NOMO-1 treated with dmso at 0.1 percent for 144 hours (cell line): ENCODE measurements at regions not wholly inside any gene's neighbourhood (a gene's known extent, or its start where the extent isn't known, plus 50 kb on each side); places are given as distances from the start of the nearest gene placed in this dataset.

Source experiments
- DNase-seq: peaks from one replicate; lab custom pipeline; 2025; ENCODE audit not compliant: unreplicated experiment; lab: John Stamatoyannopoulos, UW

- DNase-seq: no peak
Measured at GRCh38 chr6:143621876-143622605, 55.7 kb upstream of the PHACTR2 start.

GRCh38 chr6:143621159-143621873 is 56.4 kb upstream of the PHACTR2 start:
- no peak for DNase-seq

DNA sequence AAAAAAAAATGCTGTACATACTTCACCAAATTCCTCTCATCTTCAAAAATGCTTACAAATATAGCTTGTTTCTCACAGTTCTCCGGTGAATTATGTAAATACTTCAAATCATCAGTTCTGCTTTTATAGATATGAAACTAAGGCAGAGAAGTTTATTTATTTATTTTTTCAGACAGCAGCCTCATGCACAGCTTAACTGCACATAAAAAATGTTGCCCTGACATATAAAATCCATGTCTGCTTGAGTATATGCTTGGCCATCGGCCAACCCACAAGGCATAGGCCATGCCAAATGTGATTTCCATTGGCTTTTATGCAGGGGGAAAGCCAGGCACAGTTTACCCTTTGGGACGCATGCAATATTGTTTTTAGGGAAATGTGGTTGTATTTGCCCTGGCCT is 57.3 kb upstream of the PHACTR2 start:
- no peak for DNase-seq

DNA sequence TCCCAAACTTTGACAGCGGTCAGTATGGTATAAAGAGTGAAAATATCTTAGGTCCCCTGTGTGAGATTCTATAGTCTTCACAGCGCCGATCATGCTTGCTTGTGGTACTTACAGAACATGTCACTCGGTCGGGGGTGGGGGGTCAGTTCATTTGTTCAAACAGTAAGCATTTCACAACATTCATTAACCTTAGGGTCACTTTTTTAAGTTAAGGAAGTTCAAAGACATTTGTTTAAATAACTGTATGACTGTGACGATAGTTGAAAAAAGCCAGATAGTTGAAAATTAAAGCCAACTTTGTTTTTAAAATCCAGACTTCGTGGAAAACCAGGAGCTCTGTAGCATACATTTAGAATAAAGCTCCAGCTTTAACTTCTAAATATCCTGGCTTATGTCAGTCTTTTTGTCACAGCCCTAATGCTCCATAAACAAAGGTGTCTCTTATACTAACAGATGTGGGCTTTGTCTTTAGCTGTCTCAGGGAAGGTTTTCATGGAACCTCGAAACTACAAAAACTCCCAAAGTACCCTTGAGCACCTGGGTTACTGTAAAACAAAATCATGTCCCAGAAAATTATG is 57.9 kb upstream of the PHACTR2 start:
- DNase-seq: no peak

DNA sequence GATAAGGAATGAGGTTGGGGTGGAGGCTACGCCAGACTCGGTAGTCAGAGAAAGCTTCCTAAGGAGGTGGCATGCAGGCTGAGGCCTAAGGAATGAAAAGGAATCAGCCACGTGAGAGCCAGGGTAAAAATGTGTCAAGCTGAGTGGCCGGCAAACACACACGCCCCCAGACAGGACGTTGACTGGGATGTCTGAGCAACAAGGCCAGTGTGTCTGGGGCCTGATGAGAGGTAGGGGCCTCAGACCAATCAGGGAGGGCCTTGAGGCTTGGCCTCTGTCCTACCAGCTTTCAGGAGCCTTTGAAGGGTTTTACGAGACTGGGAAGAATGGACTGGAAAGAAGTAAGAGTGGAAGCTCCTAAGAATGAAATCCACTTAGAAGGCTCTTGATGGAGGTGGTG is 61.0 kb upstream of the PHACTR2 start:
- no peak for DNase-seq

DNA sequence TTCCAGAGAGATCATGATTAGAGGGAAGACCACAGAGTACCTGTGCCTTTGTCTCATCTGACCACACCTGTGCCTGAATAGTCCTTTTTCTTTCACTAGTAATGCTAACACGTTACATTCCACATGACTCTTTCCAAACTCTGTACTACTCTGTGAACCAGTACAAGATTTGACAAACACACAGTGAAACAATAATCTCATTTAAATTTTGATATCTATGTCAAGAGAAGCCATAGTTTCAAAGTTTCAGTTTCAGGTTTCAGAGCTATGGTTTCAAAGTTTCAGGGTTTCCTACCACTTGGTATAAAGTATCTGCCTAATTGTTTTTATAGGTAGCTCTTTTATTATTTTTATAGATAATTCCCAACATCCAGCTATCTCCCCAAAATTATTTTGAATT is 62.0 kb upstream of the PHACTR2 start:
- DNase-seq: no peak

DNA sequence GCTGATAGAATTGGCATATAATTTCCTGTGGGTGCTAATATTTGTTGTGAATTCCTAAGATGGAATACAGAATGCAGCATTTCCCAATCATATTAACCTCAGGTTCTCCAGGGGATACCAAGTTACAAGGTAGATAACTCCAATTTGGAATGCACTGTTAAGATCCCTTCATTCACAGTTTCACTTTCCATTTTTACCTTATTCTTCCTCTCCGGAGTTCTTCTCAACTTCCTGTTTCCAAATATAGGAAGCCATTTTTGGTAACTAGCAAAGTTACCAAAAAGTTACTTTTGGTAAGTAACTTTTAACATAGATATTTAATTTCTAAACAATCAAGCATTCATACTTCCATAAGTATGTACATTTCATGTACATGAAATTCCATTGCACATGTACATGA is 63.5 kb upstream of the PHACTR2 start:
- DNase-seq: no peak

- DNase-seq: no peak
Measured at GRCh38 chr6:143613749-143614148, 64.0 kb upstream of the PHACTR2 start.

DNA sequence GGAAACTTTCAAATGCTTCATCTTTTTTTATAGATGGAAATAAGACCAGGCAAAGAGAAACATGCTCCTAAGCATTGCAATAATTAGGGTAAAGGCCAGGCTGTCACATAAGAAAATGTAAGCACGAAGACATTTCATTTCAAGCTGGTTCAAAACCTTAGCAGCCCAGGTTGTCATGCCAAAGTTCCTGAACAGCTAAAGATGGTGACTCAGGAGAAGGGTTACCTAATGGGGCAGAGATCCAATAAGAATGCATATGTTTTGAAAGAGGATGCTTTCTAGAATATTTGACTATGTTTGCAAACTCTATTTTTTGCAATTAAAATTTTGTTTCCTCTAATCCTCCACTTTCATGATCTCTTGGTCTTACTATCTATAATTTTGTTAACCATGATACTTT is 65.6 kb upstream of the PHACTR2 start:
- no peak for DNase-seq

- no peak for DNase-seq
Measured at GRCh38 chr6:143611580-143611979, 66.2 kb upstream of the PHACTR2 start.

DNA sequence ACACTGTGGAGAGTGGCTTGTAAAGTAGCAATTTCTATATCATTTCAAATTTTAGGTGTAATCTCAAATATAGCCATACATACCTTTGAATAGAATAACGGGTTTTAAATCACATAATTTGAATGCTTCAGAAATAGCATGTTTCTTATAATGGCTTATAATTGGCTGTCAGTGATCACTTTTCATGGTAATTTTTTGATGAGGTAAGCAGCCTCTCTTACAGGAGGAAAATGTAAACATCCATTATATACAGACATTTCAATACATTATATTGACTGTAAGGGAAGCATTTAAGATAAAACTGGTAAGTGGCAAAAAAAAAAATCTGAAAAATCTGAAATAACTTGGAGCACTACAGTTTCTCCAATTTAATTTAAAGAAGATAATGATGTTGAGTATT is 67.8 kb upstream of the PHACTR2 start:
- DNase-seq: no peak

DNA sequence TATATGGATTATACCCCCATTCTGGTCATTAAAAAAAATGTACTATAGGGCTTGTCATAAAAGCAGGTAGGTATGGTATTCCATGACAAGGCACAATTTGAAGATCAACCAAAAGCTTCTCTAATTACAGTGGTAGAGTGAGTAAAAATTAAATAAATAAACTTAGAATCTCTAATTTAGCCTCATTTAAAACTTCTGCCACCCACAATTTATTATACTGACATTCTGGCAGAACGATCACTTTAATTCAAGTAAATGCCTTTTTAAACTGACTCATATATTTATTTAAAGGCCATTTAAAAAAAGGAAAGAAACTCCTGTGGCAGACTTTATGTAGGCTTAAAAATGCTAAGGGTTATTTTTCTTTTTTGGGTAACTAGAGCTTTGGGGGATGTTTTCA is 68.3 kb upstream of the PHACTR2 start:
- DNase-seq: no peak

GRCh38 chr6:143608906-143609305 is 68.9 kb upstream of the PHACTR2 start:
- no peak for DNase-seq

DNA sequence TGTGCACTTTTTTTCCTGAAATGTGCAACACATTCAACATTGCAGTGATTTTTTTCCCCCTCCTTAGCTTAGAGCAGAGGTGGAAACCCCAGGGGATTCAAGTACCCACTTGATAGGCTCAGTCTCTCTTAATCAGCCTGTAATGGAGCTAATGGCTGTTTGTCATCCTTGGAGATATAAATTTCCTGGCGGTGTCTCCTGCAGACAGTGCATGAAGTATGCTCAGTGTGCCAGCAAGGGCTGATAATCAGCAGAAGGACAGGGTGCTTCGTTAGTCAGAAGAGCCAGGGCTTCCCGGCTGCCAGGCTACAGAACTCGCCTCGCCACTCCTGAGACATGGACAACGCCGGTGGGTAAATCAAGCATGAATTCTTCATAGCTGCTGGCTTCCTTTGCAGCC is 69.8 kb upstream of the PHACTR2 start:
- DNase-seq: no peak

DNA sequence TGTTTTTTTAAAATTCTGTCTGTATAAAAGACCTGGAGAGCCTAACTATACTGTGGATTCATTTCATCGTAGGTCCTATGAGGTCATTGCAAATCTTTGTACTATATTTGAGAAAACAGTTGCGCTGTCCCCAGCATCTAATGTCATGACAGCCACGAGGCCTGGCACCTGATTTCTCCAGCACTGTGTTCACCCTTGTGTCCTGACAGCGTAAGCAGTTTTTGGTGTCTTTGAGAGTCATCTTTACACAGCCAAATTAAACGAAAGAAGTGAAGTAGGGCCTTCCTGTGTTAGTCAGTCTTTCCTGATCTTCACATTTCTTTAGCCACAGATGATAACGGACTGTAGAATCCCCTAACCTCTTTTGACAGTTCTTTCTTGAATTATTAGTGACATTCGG is 70.6 kb upstream of the PHACTR2 start:
- DNase-seq: no peak

DNA sequence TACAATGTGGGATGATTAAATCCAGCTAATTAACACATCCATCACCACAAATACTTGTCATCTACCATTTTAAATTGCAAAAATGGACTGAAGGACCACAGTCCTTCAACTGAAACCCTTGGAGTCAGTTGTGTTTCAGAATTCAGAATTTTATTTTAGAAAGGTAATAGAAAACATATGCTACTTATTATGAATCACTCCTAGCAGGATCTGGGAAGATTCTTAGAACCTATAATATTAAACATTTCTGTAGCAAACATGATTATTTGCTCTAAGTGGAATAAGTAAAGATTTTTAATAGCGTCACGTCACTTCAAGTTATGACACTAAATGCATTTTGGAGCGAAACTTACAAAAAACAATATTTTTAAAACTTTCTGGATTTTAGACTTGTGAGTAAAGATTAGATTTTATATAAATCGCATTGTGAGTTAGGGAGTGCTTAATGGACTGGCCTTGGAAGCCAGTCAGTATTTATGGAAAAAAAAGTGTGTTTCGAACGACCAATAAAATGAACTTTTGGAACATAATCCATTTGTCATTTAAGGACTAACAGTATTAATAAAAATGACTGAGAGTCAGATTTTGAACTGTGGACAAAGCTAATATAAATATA is 71.8 kb upstream of the PHACTR2 start:
- DNase-seq: no peak

DNA sequence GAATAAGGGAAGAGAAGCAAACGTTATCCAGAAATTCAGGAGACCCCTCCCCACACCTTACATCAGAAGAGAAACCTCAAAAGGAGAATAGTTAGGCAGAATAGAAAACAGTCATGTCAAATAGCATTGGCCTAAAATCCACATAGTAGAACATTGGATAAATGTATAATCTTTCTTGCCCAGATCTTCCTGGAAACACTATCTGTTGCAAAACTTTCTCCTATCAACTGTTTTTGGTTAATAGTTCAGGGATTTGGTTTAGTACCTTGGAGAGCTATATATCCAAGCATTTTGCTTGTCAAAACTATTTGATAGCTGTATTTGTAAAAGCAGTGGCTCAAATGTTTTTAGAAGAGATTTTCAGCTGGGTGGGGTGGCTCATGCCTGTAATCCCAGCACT is 74.3 kb upstream of the PHACTR2 start:
- no peak for DNase-seq

DNA sequence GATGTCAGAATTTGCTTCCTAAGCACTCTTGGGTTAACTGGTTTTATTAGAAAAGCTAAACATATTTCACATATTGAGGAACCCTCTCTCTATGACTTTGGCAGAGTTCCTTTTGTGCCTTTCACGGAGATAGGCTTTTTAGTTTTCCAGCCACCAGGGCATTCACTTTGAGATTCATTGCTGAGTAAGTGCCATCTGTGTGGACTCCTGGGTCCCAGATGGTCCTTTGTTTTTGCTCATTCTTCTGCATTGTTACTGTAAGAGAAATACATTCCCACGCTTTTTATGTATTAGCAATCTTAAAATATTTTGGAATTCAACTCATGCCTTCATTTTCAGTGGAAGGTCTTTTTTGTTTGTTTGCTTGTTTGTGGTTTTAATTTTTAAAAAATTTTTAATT is 76.3 kb upstream of the PHACTR2 start:
- DNase-seq: no peak

- no peak for DNase-seq
Measured at GRCh38 chr6:143600821-143601220, 76.9 kb upstream of the PHACTR2 start.

- peak; percentile 72 for DNase-seq
Measured at GRCh38 chr6:143598466-143599080, 79.2 kb upstream of the PHACTR2 start.

- DNase-seq: no peak
Measured at GRCh38 chr6:143596866-143597265, 80.9 kb upstream of the PHACTR2 start.
